Mucosa of gallbladder (tissue), 1 donor: ENCODE measurements at regions not wholly inside any gene's neighbourhood (a gene's known extent, or its start where the extent isn't known, plus 50 kb on each side); places are given as distances from the start of the nearest gene placed in this dataset.

Experiments used
- DNase-seq: peaks from one replicate; pipeline ENCODE4 v3.0.0-alpha.2; 2020; ENCODE audit warnings: low spot score
- donor health status: DM: no; HTN: no; CAD: no.

- DNase-seq = no peak
These were observed 245.9 kb downstream of the BCOR start for GRCh38 chrX:39851745-39852455.

- no peak for DNase-seq
These were observed 245.3 kb downstream of the BCOR start for GRCh38 chrX:39852491-39852890.

GRCh38 chrX:39853417-39854030 is 244.2 kb downstream of the BCOR start:
- no peak for DNase-seq

DNA sequence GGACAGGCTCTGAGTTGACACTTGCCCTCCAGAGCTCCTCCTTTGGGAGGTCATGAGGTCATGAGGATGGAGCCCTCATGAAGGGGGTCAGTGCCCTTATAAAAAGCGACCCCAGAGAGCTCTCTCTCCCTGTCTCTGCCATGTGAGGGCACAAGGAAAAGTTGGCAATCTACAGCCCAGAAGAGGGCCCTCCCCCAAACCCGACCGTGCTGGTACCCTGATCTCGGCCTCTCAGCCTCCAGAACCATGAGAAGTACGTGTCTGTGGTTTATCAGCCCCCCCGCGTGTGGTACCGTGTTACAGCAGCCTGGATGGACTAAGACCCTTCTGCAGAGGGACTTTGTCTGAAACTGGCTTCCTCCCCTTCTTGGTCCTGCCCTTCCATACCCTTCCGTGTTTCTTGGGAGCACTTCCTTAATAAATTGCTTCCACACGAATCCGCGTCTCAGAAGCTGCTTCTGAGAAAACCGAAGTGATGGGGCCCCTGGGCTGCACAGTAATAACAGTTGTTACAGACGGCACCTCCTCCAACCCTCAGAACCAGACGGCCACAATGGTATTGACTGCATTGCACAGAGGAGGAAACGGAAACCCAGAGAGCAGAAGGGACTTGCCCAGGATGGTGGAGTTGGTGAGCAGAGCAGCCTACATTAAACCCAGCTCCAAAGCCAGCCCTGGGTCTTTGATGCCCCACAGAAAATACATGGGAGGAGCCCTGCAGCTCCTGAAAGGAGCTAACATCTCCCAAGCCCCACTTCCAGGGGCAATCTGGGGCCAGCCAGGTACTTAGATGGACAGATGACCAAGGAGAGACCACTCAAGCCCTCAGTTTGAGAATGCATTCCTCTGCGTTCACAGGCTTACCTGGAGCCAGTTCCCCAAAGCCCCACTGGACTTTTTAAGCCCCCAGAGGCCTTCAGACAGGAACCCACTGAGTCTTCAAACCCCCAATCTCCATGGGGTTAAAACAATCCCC is 242.7 kb downstream of the BCOR start:
- peak; percentile 24 for DNase-seq

GRCh38 chrX:39855748-39856129 is 242.0 kb downstream of the BCOR start:
- DNase-seq = peak; percentile 20

GRCh38 chrX:39856472-39857121 is 241.2 kb downstream of the BCOR start:
- DNase-seq = no peak

GRCh38 chrX:39857780-39858179 is 240.0 kb downstream of the BCOR start:
- no peak for DNase-seq

DNA sequence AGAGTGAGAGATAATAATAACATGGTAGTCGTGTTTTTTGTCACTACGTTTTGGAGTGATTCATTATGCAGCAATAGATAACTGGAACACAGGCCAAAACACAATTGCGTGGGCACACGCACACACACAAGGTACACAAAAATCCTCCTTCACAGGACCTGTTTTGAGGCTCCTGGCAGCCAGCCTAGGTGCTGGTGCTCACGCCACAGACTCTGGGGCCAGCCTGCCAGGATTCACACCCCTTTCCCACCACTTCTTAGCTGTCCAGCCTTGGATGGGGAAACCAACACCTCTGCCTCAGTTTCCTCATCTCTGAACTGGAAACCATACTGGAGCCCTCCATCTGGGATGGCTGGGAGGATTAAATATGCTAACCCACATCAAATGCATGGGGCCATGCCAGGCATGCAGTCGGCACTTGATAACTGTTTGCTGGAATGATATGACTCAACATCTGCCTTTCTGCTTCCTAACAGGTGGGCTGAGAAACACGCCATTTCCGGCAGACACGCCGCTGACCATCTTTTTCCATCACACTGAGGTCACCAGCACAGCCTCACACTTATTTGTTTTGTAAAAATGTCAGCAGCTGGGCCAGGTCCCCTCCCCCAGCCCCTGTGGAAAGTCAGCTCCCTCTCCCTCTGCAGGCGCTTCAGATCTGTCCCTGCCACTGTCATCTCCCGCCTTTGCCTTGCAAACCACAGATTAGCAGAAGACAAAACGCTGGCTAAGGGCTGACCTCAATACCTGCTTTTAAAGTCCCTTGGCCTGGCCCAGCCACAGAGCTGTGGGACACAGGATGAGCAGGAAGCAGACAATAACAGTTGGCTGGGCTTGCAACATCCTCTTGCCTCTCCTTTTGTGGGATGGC is 237.5 kb downstream of the BCOR start:
- DNase-seq = peak; percentile 30

DNA sequence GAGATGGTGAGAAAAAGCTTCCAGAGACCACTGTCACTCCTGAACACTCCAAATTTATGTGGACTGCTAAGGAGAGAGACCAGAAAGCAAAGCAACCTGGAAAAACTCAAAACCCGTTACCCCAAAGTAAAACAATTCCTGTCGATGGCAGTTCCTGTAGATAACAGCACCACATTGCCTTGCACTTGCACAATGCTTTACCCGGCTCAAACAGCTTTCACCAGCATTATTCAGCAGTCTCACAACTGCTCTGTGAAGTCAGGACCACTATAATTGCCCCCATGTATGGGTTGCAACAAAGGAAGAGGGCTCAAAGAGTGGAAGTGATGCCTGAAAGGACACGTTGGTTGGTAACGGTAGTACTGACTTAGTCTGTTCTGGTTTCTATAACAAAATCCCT is 234.8 kb downstream of the BCOR start:
- no peak for DNase-seq

- DNase-seq = no peak
These were observed 231.5 kb downstream of the BCOR start for GRCh38 chrX:39866229-39866628.

DNA sequence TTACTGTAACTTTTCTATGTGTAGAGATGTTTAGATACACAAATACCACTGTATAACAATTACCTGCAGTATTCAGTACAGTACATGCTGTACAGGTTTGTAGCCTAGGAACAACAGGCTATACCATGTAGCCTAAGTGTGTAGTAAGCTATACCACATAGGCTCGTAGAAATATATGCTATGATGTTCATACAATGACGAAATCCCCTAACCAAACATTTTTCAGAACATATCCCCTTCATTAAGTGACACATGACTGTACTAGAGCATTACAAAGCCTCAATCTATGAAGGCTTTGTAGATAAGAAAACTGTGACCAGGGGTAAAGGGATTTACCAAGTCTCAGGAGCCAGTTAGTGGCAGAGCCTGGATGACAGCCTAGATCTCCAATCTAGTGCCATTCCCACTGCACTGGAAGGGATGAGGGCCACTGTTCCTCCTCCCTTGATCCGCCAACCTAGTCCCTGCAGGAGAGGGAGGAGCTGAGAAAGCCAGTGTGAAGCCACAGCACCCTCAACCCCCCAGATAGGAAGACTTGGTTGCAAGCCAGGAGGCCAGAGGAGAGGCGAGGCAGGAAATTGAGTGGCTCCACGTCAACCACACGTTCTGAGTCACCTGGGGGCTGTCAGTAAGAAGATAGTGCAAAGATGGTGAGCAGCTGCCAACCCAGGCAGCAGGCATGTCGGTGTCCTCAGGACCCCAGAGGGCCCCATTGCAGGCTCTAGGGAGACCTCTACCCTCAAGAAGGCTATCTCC is 227.7 kb downstream of the BCOR start:
- DNase-seq = no peak

DNA sequence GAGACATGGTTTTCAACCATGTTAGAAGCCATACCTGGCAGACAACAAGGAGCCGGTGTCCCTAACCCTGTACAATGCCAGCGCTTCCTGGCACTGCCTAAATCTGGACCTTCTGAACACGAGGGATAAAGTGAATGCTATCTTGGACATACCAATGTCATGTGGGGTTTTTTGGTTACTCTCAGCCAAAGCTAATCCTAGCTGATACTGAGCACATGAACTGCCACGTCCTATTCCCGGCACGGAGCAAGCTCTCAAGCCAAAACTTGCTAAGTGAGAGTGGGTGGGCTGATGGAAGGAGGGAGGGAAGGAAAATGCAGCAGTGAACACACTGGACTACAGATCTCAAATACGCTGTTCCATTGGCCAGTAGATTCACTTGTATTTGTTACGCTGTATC is 226.1 kb downstream of the BCOR start:
- no peak for DNase-seq

DNA sequence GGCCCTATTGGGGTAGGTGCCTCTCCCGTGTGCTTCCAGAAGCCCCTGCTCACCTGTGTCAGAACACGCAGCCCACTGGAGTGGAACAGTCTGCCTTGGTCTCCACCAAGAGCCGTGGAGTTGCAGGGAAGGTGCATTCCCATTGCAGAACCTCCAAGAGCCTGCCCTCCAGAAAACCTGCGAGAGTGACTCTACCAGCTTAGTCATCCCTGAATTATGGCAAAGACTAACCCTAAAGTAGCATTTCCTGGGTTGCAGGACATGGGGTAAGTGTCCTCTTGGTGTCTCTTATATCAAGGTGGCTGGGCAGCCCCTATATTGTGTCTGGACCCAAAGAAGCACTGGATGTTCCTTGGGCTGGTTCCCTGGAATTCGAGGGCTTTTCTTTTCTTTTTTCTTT is 224.6 kb downstream of the BCOR start:
- DNase-seq = no peak

- DNase-seq = no peak
These were observed 223.4 kb downstream of the BCOR start for GRCh38 chrX:39874202-39874816.

- DNase-seq = no peak
These were observed 221.7 kb downstream of the BCOR start for GRCh38 chrX:39875834-39876628.

DNA sequence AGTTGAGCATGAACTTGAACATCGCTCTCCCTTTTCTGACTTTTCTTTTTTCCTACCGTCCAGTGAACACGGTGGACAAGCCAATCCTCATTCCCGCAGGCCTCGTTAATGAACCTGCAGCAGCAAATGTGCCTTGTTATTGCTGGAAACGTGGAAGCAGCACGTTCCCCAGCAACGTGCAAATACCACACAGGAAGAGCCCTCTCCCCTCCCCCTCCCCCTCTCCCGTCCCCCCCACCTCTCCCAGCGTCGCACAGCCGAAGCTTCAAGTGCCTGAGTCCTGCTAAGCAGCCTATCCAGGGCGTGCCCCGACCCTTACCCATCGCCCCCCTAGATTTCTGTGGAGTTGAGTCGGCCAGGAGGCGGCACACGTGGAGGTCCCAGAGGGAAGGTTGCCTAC is 219.9 kb downstream of the BCOR start:
- no peak for DNase-seq

DNA sequence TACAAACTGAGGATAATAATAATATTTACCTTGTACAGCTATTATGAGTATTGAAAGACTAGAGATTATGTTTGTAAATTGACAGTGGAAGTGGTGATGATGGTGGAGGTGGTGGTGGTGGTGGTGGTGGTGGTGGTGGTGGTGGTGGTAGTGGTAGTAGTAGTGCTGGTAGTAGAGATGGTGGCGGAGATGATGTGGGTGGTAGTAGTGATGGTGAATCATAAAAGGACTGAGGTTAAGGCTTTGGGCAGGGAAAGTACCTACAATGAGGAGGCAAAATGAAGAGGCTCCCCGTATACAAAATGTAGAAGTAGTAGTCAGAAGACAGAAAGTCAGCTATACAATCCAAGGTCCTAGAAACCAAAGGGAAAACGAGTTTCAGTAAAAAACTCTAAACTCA is 214.1 kb downstream of the BCOR start:
- no peak for DNase-seq

DNA sequence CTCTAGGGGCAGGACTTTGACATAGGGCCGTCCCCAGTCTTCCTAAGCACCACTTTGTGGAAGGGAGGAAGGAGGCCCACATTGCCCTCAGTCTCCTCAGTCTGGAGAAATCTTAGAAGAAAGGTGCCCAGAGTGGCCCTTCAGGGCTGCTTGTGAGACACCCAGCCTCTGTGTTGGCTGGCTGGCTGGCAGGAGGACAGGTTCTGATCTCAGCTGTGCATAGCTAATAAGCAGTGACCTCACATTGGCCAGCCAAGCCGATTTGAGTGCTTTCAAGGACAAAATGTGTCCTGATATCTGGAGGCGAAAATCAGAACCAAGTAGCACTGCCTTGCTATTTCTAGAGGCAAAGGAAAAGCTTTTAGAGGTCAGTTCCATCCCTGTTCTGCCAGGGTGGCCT is 211.5 kb downstream of the BCOR start:
- no peak for DNase-seq

- DNase-seq = no peak
These were observed 209.0 kb downstream of the BCOR start for GRCh38 chrX:39888730-39889129.
